ENCODE measurements at regions not wholly inside any gene's neighbourhood (a gene's known extent, or its start where the extent isn't known, plus 50 kb on each side); places are given as distances from the start of the nearest gene placed in this dataset.

DNA sequence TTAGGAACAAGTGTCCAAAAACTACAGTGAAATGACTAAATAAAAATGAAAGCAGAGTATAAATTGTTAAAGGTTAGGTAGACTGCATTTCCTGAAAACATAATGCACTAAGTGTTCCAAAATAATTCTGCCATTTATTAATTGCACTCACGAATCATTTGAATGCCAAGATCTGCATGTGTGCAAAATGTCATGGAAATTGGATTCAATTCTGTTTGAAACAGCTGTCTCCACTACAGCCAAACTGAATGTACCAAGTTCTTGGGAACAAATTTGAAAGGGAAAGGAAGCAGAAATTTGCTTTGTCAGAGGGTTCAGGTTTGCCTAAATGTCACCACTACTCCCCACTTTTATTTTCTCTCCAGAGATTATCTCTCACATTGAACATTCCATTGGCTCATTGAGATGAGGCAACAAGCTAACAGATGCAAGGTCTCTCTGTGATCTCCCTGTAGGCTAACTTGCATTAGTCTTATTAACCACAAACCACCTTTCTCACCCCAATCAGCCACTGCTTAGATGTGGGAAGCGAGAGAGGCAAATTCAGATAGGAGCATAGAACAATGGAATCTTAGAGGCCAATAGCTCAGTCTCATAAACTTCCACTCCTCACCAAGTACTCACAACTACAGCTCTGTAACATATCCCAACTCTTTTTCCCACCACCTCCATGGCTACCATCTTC, 226.6 kb downstream of the KDR start:
- in situ Hi-C loops (cut with HindIII; ENCODE audit: low pct_unique_long_range_greater_than_20kb, low sequenced_read_pairs), result no loop called here
- no peak for DNase-seq (ENCODE audit: low read depth, low spot score)

DNA sequence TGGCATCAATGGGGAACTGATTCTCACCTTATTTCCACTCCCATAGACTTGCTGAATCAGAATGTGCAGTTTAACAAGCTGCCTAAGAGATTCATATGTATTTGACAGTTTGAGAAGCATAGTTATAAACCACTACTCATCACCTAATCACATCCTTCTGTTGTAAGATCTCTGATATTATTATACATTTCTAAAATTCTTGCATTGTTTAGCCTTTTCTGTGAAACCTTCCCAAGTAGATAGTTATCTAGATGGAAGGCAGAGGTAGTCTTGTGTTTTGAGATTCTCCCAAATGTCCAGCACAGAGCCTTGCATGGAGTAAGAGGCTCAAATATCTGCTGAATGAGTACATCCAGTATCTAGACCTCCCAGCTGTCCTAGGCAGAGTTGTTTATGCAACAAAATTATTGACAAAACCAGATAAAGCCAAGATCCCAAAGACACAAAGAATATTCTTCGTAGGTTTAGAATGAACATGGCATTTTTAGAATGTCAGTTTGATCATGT, 227.3 kb downstream of the KDR start:
- DNase-seq (ENCODE audit: low read depth, low spot score), result no peak
- in situ Hi-C loops (cut with HindIII; ENCODE audit: low pct_unique_long_range_greater_than_20kb, low sequenced_read_pairs), result no loop called here

- no peak for DNase-seq (ENCODE audit: low read depth, low spot score)
- in situ Hi-C loops (cut with HindIII; ENCODE audit: low pct_unique_long_range_greater_than_20kb, low sequenced_read_pairs), result no loop called here
Measured at GRCh38 chr4:54897590-54897989, 227.8 kb downstream of the KDR start.

GRCh38 chr4:54882616-54883015, 224.9 kb downstream of the KIT start:
- in situ Hi-C loops (cut with HindIII; ENCODE audit: low pct_unique_long_range_greater_than_20kb, low sequenced_read_pairs), result no loop called here
- no peak for DNase-seq (ENCODE audit: low read depth, low spot score)

DNA sequence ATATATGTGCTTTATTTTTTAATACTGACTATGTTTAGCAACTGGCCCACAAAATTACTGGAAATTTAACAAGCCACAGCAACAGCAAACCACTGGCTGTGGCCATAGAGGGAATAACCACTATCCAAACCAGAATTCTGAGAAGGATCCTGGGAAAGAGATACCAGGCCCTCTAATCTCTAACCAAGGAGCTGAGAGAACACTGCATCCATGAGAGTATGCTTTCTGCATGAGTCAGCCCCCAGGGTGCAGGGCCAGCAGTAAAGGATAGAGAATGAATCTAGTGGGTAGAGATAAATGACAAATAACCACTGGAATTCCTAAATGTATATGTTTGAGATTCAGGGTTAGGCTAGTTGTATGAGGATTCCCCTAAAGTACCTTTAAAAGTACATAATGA, 221.8 kb downstream of the KIT start:
- in situ Hi-C loops (cut with HindIII; ENCODE audit: low pct_unique_long_range_greater_than_20kb, low sequenced_read_pairs), result no loop called here
- no peak for DNase-seq (ENCODE audit: low read depth, low spot score)

- DNase-seq (ENCODE audit: low read depth, low spot score), result peak; percentile 21
- in situ Hi-C loops (cut with HindIII; ENCODE audit: low pct_unique_long_range_greater_than_20kb, low sequenced_read_pairs), result no loop called here
Measured at GRCh38 chr4:54877006-54877405, 219.2 kb downstream of the KIT start.

DNA sequence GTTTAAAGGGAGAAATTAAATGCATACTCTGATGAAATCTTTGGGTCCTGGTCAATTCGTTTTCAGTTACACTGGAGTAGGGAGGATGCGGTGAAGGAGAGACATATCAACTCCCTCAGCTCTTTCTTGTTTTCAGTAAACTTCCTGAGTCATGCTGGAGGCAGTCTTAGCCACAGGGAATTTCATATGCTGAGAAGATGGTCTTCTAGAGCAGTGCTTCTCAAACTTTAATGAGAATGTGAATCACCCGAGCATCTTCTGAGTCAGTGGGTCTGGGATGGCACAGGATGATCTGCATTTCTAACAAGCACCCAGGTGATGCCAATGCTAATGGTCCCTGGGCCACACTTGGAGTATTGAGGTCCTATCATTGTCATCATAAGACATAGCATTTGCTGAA, 214.5 kb downstream of the KIT start:
- no peak for DNase-seq (ENCODE audit: low read depth, low spot score)
- in situ Hi-C loops (cut with HindIII; ENCODE audit: low pct_unique_long_range_greater_than_20kb, low sequenced_read_pairs), result no loop called here

- DNase-seq (ENCODE audit: low read depth, low spot score), result no peak
- in situ Hi-C loops (cut with HindIII; ENCODE audit: low pct_unique_long_range_greater_than_20kb, low sequenced_read_pairs), result no loop called here
Measured at GRCh38 chr4:54863571-54864255, 206.0 kb downstream of the KIT start.

GRCh38 chr4:54861201-54861600, 203.4 kb downstream of the KIT start:
- in situ Hi-C loops (cut with HindIII; ENCODE audit: low pct_unique_long_range_greater_than_20kb, low sequenced_read_pairs), result no loop called here

GRCh38 chr4:54855191-54855854, 197.6 kb downstream of the KIT start:
- in situ Hi-C loops (cut with HindIII; ENCODE audit: low pct_unique_long_range_greater_than_20kb, low sequenced_read_pairs), result no loop called here
- no peak for DNase-seq (ENCODE audit: low read depth, low spot score)

More at GRCh38 chr4:54861201-54861600, 203.4 kb downstream of the KIT start:
- no peak for DNase-seq (ENCODE audit: low read depth, low spot score)

DNA sequence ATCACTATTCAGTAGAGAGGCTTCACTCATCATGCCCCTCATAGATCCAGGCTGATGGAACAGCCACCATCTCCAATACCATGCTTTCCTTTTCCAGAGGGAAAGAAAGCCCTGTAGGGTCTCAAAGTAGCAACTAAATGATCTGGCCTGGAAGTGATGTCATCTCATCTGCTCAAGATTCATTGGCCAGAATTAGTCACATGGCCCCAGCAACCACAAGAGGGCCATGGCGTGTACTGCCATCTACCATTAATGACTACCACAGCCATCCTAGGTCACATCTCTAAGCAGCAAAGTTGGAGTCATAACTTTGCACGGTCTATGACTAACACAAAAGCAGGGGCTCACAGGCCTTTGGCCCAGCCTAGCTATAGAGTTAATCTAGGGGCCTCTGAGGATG, 194.8 kb downstream of the KIT start:
- no peak for DNase-seq (ENCODE audit: low read depth, low spot score)
- in situ Hi-C loops (cut with HindIII; ENCODE audit: low pct_unique_long_range_greater_than_20kb, low sequenced_read_pairs), result no loop called here

DNA sequence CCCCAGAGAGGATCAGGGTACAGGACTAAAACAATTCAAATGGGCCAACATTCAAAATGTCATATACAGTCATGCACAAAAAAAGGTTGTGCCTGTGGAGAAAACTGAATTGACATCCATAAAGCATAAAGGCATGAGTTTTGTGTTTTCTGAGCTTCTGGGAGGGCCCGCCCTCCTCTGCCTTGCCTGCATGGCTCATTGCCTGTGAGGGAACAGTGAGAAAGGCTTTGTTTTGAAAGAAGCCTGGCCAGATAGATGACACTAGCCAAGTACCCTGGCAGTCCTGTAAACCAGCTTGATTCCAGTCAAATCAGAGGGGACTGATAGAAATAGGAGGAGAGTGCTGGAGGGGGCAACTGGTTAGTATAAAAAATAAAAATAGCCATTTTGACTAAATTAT, 194.3 kb downstream of the KIT start:
- in situ Hi-C loops (cut with HindIII; ENCODE audit: low pct_unique_long_range_greater_than_20kb, low sequenced_read_pairs), result no loop called here
- DNase-seq (ENCODE audit: low read depth, low spot score), result no peak

GRCh38 chr4:54844911-54845310, 187.2 kb downstream of the KIT start:
- DNase-seq (ENCODE audit: low read depth, low spot score), result no peak
- in situ Hi-C loops (cut with HindIII; ENCODE audit: low pct_unique_long_range_greater_than_20kb, low sequenced_read_pairs), result no loop called here

- DNase-seq (ENCODE audit: low read depth, low spot score), result no peak
- in situ Hi-C loops (cut with HindIII; ENCODE audit: low pct_unique_long_range_greater_than_20kb, low sequenced_read_pairs), result no loop called here
Measured at GRCh38 chr4:54843946-54844345, 186.2 kb downstream of the KIT start.

DNA sequence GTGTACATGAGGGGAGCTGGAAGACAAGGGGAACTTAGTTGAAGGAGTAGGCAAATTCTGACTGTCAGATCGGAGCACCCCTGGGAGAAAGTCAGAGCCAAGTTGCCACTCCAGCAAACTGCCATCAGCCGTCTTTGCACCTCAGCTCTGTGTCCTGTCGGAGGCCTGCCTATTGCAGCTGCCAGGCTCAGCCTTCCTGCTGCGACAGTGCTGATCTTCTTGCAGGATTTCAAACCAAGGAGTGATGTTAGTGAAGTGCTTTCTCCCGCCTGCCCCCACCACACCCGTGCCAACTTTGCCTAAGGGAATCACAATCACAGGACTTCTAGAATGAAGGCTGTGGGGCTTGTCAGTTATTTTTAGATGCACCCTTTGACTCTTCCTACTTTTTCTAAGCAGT, 185.3 kb downstream of the KIT start:
- in situ Hi-C loops (cut with HindIII; ENCODE audit: low pct_unique_long_range_greater_than_20kb, low sequenced_read_pairs), result no loop called here
- peak; percentile 66 for DNase-seq (ENCODE audit: low read depth, low spot score)

DNA sequence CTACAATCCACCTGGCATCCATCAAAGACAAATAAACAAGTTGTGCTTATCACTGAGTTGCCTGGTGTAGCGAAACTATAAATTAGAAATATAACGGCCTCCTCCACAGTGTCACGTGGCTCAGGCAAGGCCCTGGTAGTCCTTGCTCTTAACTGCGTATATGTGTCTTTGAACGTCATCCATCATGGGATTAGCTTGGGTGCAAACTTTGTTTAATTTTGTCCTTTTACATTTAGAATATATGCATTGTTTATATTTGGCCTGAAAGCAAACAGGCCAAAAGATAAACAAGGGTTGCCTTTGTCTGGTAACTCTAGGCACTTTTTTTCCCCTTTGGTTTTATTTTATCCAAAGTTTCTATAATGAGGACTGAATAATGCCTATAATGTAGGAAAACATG, 184.9 kb downstream of the KIT start:
- in situ Hi-C loops (cut with HindIII; ENCODE audit: low pct_unique_long_range_greater_than_20kb, low sequenced_read_pairs), result no loop called here

GRCh38 chr4:54842226-54842625, 184.5 kb downstream of the KIT start:
- DNase-seq (ENCODE audit: low read depth, low spot score), result no peak
- in situ Hi-C loops (cut with HindIII; ENCODE audit: low pct_unique_long_range_greater_than_20kb, low sequenced_read_pairs), result no loop called here

More for the DNA sequence above, 184.9 kb downstream of the KIT start:
- peak; percentile 74 for DNase-seq (ENCODE audit: low read depth, low spot score)

GRCh38 chr4:54840992-54841768, 183.4 kb downstream of the KIT start:
- in situ Hi-C loops (cut with HindIII; ENCODE audit: low pct_unique_long_range_greater_than_20kb, low sequenced_read_pairs), result no loop called here
- DNase-seq (ENCODE audit: low read depth, low spot score), result peak; percentile 63

All from SK-MEL-5 (cell line).